ENCODE measurements at regions not wholly inside any gene's neighbourhood (a gene's known extent, or its start where the extent isn't known, plus 50 kb on each side); places are given as distances from the start of the nearest gene placed in this dataset.
"Not testable (repeated sequence)": the region's sequence is repeated elsewhere in the genome, so short reads cannot be mapped to it uniquely, and the experiment has no call there.

DNA sequence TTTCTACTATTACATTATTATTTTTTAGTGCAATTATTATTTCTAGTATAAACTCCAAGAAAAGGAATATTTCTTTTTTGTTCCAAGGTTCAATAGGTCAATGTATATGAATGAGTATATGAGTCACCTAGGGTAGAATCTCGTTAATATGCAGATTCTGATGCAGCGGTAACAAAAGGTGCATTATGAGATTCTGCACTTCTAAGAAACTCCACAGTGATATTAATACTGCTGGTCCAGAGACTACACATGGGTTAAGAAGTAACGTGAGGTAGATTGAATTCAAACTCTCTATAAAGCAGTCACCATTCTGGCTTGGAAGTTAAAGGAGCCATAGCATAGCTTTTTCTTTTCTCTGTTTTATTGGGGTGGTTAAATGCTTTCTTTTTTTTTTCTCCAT, 596.2 kb upstream of the TBL1XR1 start:
- no peak for ATAC-seq
- no peak overlapping the region for H3K27ac Mint-ChIP-seq
- no peak for DNase-seq
- H3K27me3 Mint-ChIP-seq, result peaks cover 10% of the 10 kb centered on the region
- no peaks in the 10 kb centered on the region for H3K4me1 Mint-ChIP-seq
- H3K4me3 Mint-ChIP-seq, result no peak overlapping the region
- no peaks in the 10 kb centered on the region for H3K36me3 Mint-ChIP-seq (ENCODE audit: low read depth)
- no peaks in the 10 kb centered on the region for H3K9me3 ChIP-seq (ENCODE audit: control insufficient read depth, low read length, poor library complexity, severe bottlenecking)

DNA sequence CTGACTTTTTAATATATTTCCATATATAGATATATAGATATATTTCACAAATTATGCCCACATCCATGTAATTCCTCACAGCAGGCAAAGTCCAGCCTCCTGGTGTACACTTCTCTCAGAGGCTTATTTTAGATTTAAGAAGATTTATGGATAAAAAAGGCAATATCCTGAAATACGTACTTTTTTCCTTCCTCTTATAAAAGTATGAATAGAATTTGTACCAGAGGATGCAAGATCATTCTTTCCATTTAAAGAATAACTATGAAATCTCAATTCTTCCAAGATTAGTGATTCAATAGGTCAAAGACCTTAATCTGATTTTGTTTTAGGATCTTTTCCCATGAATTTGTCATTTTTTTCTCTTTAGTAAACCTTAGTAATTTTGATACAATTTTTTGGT, 597.9 kb upstream of the TBL1XR1 start:
- no peak overlapping the region for H3K27ac Mint-ChIP-seq
- no peak for ATAC-seq
- H3K36me3 Mint-ChIP-seq (ENCODE audit: low read depth), result no peaks in the 10 kb centered on the region
- H3K27me3 Mint-ChIP-seq, result peaks cover 10% of the 10 kb centered on the region
- peaks cover 2% of the 10 kb centered on the region for H3K4me1 Mint-ChIP-seq
- no peak for DNase-seq
- no peak overlapping the region for H3K4me3 Mint-ChIP-seq
- H3K9me3 ChIP-seq (ENCODE audit: control insufficient read depth, low read length, poor library complexity, severe bottlenecking), result no peaks in the 10 kb centered on the region

DNA sequence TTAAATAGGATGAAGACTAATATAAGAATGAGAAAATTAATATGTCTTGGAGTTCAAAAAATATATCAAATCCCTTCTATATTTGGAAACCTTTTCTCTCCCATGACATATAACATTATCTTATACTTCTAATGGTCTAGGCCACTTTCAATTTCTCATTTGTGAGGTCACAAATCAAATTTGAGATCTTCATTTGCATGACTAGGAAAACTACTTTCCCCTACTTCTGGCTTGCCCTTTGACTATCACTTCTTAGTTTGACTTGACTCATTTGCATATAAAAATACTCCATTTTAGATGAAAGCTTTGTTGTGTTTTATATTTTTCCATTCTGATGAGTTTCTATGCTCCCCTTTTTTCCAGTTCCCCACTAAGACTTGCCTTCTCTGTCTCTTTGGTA, 598.6 kb upstream of the TBL1XR1 start:
- Mint-ChIP-seq H3K27me3 (peaks cover 10% of the 10 kb centered on the region), H3K36me3 (ENCODE audit: low read depth) (no peaks in the 10 kb centered on the region), H3K27ac (no peak overlapping the region), H3K4me3 (no peak overlapping the region), H3K4me1 (peaks cover 5% of the 10 kb centered on the region)
- H3K9me3 ChIP-seq (ENCODE audit: control insufficient read depth, low read length, poor library complexity, severe bottlenecking), result no peaks in the 10 kb centered on the region
- DNase-seq, result no peak
- no peak for ATAC-seq

DNA sequence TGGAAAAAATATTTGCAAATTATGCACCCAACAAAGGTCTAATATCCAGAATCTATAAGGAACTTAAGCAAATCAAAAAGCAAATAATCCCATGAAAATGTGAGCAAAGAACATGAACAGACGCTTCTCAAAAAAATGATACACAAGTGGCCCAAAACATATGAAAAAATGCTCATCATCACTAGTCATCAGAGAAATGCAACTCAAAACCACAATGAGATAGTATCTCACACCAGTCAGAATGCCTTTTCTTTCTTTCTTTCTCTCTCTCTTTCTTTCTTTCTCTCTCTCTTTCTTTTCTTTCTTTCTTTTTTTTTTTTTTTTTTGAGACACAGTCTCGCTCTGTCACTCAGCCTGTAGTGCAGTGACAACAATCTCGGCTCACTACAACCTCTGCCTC, 602.9 kb upstream of the TBL1XR1 start:
- not testable (repeated sequence) for DNase-seq; H3K27me3 Mint-ChIP-seq; H3K4me1 Mint-ChIP-seq; H3K4me3 Mint-ChIP-seq; H3K36me3 Mint-ChIP-seq (ENCODE audit: low read depth); H3K27ac Mint-ChIP-seq; H3K9me3 ChIP-seq (ENCODE audit: control insufficient read depth, low read length, poor library complexity, severe bottlenecking); ATAC-seq

DNA sequence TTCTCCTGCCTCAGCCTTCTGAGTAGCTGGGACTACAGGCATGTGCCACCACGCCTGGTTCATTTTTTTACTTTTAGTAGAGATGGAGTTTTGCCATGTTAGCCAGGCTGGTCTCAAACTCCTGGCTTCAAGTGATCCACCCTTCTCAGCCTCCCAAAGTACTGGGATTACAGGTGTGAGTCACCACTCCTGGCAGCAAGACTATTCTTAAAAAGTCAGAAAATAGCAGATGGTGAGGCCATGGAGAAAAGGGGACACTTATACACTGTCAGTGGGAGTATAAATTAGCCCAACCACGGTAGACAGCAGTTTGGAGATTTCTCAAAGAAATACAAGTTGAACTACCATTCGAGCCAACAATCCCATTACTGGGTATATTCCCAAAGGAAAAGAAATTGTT, 603.3 kb upstream of the TBL1XR1 start:
- H3K27ac Mint-ChIP-seq, result no peak overlapping the region
- H3K36me3 Mint-ChIP-seq (ENCODE audit: low read depth), result no peaks in the 10 kb centered on the region
- DNase-seq (no peak), ATAC-seq (no peak)
- H3K9me3 ChIP-seq (ENCODE audit: control insufficient read depth, low read length, poor library complexity, severe bottlenecking), result no peaks in the 10 kb centered on the region
- H3K27me3 Mint-ChIP-seq, result peaks cover 6% of the 10 kb centered on the region
- H3K4me3 Mint-ChIP-seq, result no peak overlapping the region
- peaks cover 7% of the 10 kb centered on the region for H3K4me1 Mint-ChIP-seq

DNA sequence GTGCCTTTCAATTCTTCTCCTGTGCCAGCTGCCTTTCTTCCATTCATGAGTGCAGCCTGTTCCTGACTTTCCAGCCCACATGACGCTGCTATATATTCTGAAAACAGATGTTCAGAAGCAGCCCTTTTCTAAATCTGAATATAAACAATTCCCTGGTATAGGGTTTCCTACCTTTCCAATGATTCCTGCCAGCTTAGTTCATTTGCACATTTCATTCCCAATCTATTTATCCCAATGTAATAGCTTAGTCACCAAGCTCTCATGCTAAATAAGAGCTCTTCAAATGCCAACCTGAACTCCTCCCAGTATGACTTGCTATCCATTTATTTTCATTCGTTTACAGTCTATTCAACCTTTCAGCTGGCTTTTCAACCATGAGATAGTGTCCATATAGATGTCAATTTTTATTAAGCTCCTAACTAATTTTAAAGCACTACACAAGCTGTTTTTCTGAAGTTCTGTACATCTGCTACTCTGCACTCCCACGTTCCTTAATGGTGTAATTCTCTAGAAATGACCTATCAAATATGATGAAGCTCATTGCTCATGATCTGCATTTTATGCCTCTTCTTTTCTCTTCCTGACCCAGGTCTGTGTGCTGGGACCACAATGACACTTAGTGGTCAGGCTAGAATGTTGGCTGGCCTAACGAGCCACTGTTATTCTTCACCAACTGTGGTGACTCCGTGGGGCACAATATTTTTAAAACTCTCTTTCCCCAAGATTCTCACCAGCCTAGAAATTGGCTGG, 605.0 kb upstream of the TBL1XR1 start:
- DNase-seq (no peak), ATAC-seq (no peak)
- H3K27me3 Mint-ChIP-seq, result peaks cover 6% of the 10 kb centered on the region
- H3K4me3 Mint-ChIP-seq, result no peak overlapping the region
- H3K9me3 ChIP-seq (ENCODE audit: control insufficient read depth, low read length, poor library complexity, severe bottlenecking), result no peaks in the 10 kb centered on the region
- H3K4me1 Mint-ChIP-seq, result peaks cover 7% of the 10 kb centered on the region
- H3K36me3 Mint-ChIP-seq (ENCODE audit: low read depth), result no peaks in the 10 kb centered on the region
- H3K27ac Mint-ChIP-seq, result no peak overlapping the region

DNA sequence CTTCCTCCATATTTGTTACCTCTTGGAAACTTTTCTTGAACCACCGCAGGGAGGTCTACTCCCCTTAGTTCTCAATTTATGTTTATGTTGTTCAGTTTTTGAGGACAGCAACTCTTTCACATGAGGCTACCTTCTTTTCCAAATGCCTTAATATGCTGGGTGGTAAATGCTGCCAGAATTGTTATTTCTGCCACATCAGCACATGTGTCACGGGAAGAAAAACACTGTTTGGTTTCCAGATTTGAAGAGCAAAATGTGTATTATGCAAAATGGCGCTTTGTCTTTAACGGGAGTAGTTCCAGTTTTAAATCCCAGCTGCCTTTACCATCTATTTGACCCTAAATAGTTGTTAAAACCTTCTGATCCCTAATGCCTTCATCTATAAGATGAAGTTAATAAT, 606.2 kb upstream of the TBL1XR1 start:
- Mint-ChIP-seq H3K36me3 (ENCODE audit: low read depth) (no peaks in the 10 kb centered on the region), H3K27me3 (peaks cover 6% of the 10 kb centered on the region), H3K27ac (no peak overlapping the region), H3K4me3 (no peak overlapping the region), H3K4me1 (peaks cover 7% of the 10 kb centered on the region)
- no peaks in the 10 kb centered on the region for H3K9me3 ChIP-seq (ENCODE audit: control insufficient read depth, low read length, poor library complexity, severe bottlenecking)
- ATAC-seq, result no peak
- DNase-seq, result no peak

DNA sequence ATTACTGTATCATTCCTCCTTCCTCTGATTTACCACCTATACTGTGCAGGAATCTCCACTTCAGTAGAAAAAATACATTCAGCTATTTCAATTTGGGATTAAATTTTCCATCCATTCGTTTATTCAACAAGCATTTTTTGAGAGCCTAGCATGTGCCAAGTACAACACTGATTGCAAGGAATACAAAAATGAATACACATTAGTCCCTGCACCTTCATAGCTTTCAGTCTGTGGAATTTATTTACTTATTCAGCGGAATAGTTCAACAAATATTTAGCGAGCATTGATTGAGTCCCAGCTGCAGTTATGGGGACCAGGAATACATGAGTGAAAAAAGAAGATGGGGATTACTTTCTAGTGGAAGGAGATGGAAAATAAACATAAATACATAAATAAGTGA, 606.8 kb upstream of the TBL1XR1 start:
- ATAC-seq (no peak), DNase-seq (no peak)
- Mint-ChIP-seq H3K4me1 (peaks cover 7% of the 10 kb centered on the region), H3K27ac (no peak overlapping the region), H3K4me3 (no peak overlapping the region), H3K36me3 (ENCODE audit: low read depth) (no peaks in the 10 kb centered on the region), H3K27me3 (peaks cover 6% of the 10 kb centered on the region)
- no peaks in the 10 kb centered on the region for H3K9me3 ChIP-seq (ENCODE audit: control insufficient read depth, low read length, poor library complexity, severe bottlenecking)

DNA sequence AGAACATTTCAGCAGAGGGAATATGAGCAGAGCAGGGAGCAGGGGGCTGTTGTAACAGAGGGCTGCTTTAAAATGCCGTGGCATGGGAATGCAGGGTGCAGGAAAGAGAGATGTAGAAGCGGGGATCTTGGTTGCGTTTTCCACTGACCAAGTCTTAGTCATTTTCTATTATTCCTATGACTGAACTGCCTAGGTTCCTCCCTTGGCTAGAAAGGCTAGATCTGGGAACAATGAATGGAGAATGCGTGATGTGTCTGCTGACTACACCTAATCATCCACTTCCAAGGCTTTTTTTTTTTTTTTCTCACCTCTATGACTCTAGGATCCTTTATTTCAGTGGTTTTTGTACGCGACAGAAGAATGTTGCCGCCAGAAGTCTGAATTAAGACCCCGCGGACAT, 607.4 kb upstream of the TBL1XR1 start:
- ATAC-seq (no peak), DNase-seq (no peak)
- no peak overlapping the region for H3K27ac Mint-ChIP-seq
- no peak overlapping the region for H3K4me3 Mint-ChIP-seq
- peaks cover 7% of the 10 kb centered on the region for H3K4me1 Mint-ChIP-seq
- H3K36me3 Mint-ChIP-seq (ENCODE audit: low read depth), result no peaks in the 10 kb centered on the region
- no peaks in the 10 kb centered on the region for H3K9me3 ChIP-seq (ENCODE audit: control insufficient read depth, low read length, poor library complexity, severe bottlenecking)
- H3K27me3 Mint-ChIP-seq, result peaks cover 6% of the 10 kb centered on the region

DNA sequence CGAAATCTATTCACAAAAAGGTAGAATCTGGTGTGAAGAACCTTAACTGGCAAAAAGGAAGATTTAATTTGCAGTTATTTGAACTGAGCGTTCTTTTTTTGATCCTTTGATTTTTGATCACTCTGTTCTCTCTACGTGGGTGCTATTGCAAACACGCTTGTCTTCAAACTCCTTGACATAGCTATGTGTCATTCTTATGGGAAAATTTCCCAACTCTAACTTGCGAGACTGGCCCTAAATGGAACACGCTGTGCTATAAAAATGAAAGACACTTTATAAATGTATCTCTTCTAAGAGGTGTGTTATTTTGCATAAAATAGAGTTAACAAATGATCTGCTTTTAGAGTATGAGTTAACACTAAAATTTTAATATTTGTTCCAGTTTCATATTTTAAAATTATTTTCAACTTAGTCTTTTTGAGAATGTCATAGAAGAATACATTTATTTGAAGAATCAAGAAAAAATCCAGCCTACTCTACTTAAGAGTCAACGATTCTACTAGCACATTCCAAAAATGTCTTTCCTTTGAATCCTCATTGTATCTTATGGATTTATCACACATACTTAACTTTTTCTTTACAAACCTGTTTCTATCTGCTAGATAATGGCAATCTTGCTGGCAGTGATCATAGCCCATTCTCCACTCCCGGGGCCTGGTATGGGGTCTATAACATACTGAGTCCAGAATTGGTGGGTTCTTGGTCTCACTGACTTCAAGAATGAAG, 610.0 kb upstream of the TBL1XR1 start:
- H3K9me3 ChIP-seq (ENCODE audit: control insufficient read depth, low read length, poor library complexity, severe bottlenecking), result no peaks in the 10 kb centered on the region
- peaks cover 8% of the 10 kb centered on the region for H3K4me1 Mint-ChIP-seq
- peaks cover 6% of the 10 kb centered on the region for H3K27me3 Mint-ChIP-seq
- no peak overlapping the region for H3K27ac Mint-ChIP-seq
- DNase-seq (no peak), ATAC-seq (no peak)
- no peak overlapping the region for H3K4me3 Mint-ChIP-seq
- no peaks in the 10 kb centered on the region for H3K36me3 Mint-ChIP-seq (ENCODE audit: low read depth)

DNA sequence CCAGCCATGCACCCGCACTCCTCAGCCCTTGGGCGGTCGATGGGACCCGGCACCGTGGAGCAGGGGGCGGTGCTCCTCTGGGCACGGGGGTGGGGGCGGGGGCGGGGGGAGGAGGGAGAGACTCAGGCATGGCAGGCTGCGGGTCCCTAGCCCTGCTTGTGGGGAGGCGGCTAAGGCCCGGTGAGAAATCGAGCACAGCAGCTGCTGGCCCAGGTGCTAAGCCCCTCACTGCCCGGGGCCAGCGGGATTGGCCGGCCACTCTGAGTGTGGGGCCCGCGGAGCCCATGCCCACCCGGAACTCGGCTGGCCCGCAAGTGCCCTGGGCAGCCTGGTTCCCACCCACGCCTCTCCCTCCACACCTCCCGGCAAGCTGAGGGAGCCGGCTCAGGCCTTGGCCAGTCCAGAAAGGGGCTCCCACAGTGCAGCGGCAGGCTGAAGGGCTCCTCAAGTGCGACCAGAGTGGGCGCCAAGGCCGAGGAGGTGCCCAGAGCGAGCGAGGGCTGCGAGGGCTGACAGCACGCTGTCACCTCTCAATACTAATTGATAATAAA, 611.7 kb upstream of the TBL1XR1 start:
- not testable (repeated sequence) for DNase-seq; H3K9me3 ChIP-seq (ENCODE audit: control insufficient read depth, low read length, poor library complexity, severe bottlenecking); H3K4me1 Mint-ChIP-seq; H3K4me3 Mint-ChIP-seq; H3K27ac Mint-ChIP-seq; H3K36me3 Mint-ChIP-seq (ENCODE audit: low read depth); H3K27me3 Mint-ChIP-seq; ATAC-seq

DNA sequence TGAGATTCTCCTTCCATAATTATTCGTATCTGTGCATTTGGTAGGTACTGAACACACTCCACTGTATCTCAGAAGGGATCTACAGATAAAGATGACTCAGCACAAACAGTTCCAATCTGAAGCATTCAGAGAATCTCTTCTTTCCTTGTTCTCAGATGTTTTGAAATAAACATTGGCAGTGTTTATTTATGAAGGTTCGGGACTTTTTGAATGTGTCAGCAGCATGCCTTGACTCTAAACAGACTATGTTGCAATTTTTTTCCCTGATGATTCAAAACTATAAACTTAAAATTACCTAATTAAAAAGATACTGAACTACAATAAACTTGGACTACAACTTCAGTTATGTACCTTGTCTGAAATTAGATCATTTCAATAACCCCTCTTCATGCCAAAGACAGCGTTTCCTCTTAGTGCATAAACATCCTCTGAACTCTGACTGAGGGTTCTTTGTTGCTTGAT, 612.9 kb upstream of the TBL1XR1 start:
- Mint-ChIP-seq H3K27me3 (no peaks in the 10 kb centered on the region), H3K4me1 (peaks cover 8% of the 10 kb centered on the region), H3K36me3 (ENCODE audit: low read depth) (no peaks in the 10 kb centered on the region), H3K27ac (peak overlapping the region; percentile 53), H3K4me3 (no peak overlapping the region)
- no peaks in the 10 kb centered on the region for H3K9me3 ChIP-seq (ENCODE audit: control insufficient read depth, low read length, poor library complexity, severe bottlenecking)
- DNase-seq, result no peak
- ATAC-seq, result no peak

DNA sequence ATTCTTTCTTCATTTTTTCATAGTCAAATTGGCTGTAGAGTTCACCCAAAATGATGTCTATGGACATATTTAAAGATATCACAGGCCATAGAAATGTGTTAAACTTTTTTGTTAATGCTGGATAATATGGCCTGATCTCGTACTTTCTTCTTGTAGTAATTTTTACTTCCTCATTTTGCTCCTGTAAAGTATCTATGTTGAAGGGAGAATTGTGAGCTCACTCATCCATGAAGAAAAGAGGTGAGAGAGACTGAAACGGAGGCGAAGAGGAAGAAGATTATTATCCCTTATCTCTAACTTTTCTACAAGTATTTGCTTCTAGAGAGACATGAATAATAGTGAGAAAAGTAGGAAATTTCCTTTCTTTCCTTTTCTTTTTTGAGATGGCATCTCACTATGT, 613.8 kb upstream of the TBL1XR1 start:
- DNase-seq (no peak), ATAC-seq (no peak)
- no peak overlapping the region for H3K27ac Mint-ChIP-seq
- peaks cover 8% of the 10 kb centered on the region for H3K4me1 Mint-ChIP-seq
- H3K36me3 Mint-ChIP-seq (ENCODE audit: low read depth), result no peaks in the 10 kb centered on the region
- H3K27me3 Mint-ChIP-seq, result no peaks in the 10 kb centered on the region
- no peaks in the 10 kb centered on the region for H3K9me3 ChIP-seq (ENCODE audit: control insufficient read depth, low read length, poor library complexity, severe bottlenecking)
- H3K4me3 Mint-ChIP-seq, result no peak overlapping the region

DNA sequence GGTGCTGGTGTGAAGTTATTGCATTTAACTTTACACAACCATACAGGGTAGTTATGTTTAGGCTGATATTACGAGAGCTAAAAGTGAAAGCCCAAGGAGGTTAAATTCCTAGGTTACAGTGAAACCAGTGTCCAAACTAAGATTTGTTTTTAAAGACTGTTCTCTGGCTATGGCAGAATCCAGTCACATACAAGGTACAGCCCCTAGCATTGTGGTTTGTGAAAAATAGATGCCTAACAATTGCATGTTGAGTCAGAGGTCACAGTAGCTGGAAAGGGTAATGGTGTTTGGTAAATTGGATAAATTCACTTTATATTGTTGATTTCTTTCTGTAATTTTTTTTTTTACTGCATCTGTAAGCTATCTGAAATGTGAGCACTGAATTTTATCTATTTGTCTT, 614.6 kb upstream of the TBL1XR1 start:
- Mint-ChIP-seq H3K4me3 (no peak overlapping the region), H3K27me3 (no peaks in the 10 kb centered on the region), H3K4me1 (peaks cover 8% of the 10 kb centered on the region), H3K36me3 (ENCODE audit: low read depth) (no peaks in the 10 kb centered on the region), H3K27ac (no peak overlapping the region)
- DNase-seq, result no peak
- ATAC-seq, result no peak
- no peaks in the 10 kb centered on the region for H3K9me3 ChIP-seq (ENCODE audit: control insufficient read depth, low read length, poor library complexity, severe bottlenecking)
